PFSK-1 (cell line): ENCODE measurements at regions not wholly inside any gene's neighbourhood (a gene's known extent, or its start where the extent isn't known, plus 50 kb on each side); places are given as distances from the start of the nearest gene placed in this dataset.

Experiments used
- POLR2AphosphoS5 ChIP-seq: IDR thresholded peaks from 2 replicates; pipeline ENCODE4 v1.6.1; 2012; ENCODE audit warnings: low read depth, mild to moderate bottlenecking, control low read depth, low read length, moderate library complexity
- SIN3A ChIP-seq: IDR thresholded peaks from 2 replicates; pipeline ENCODE4 v1.6.1; 2012; ENCODE audit warnings: mild to moderate bottlenecking, low read length, moderate library complexity, borderline replicate concordance; ENCODE audit not compliant: insufficient read depth
- TAF1 ChIP-seq: IDR thresholded peaks from 2 replicates; pipeline ENCODE4 v1.6.1; 2012; ENCODE audit warnings: low read length, control low read depth, borderline replicate concordance; ENCODE audit not compliant: insufficient read depth
- TF ChIP-seq, protein P1 (sequence below), 2 experiments: IDR thresholded peaks; 2 replicates each; pipeline versions ENCODE4 v1.6.1 to v1.8.0; 2011 to 2012; ENCODE audit warnings: low read depth in 2 of 2, low read length in 2 of 2, control low read depth in 1 of 2, inconsistent platforms in 1 of 2, mild to moderate bottlenecking in 1 of 2, moderate library complexity in 1 of 2; ENCODE audit not compliant: insufficient read depth in 1 of 2

DNA sequence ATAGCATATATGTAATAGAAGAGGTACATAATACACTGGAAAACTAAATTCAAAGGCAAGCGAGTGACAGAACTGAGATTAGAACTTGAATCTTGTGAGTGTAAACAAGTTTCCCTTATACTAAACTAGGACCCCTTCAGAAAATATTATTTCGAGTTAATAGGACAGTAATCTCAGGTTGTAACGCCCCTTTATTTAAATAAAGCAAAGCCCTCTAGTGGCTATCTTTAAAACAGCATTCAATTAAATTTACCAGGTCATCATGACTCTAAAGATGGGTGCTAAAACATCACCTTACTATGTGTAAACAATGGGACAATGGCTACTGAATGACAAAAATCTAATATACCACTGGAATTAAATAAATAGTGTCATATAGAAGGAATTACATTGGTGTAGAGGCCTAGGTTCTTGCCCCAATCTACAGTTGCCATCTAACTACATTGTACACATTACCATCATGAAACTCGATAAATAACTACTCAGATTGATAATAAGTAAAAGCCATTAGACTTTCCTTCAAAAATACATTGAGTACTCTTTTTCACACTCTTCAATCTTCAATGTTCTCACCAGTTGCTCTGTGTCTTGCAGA is 255.4 kb upstream of the IRAK1BP1 start:
- TF ChIP-seq, protein P1, sequence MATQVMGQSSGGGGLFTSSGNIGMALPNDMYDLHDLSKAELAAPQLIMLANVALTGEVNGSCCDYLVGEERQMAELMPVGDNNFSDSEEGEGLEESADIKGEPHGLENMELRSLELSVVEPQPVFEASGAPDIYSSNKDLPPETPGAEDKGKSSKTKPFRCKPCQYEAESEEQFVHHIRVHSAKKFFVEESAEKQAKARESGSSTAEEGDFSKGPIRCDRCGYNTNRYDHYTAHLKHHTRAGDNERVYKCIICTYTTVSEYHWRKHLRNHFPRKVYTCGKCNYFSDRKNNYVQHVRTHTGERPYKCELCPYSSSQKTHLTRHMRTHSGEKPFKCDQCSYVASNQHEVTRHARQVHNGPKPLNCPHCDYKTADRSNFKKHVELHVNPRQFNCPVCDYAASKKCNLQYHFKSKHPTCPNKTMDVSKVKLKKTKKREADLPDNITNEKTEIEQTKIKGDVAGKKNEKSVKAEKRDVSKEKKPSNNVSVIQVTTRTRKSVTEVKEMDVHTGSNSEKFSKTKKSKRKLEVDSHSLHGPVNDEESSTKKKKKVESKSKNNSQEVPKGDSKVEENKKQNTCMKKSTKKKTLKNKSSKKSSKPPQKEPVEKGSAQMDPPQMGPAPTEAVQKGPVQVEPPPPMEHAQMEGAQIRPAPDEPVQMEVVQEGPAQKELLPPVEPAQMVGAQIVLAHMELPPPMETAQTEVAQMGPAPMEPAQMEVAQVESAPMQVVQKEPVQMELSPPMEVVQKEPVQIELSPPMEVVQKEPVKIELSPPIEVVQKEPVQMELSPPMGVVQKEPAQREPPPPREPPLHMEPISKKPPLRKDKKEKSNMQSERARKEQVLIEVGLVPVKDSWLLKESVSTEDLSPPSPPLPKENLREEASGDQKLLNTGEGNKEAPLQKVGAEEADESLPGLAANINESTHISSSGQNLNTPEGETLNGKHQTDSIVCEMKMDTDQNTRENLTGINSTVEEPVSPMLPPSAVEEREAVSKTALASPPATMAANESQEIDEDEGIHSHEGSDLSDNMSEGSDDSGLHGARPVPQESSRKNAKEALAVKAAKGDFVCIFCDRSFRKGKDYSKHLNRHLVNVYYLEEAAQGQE (IDR thresholded peaks at IDR 0.05; ENCODE audit: insufficient read depth in 1 of 2, low read depth in 2 of 2, low read length in 2 of 2), result no peak
- TF ChIP-seq TAF1 (no peak), POLR2AphosphoS5 (no peak), SIN3A (no peak)
